GM13976 (cell line): ENCODE measurements at regions not wholly inside any gene's neighbourhood (a gene's known extent, or its start where the extent isn't known, plus 50 kb on each side); places are given as distances from the start of the nearest gene placed in this dataset.

Experiments
- DNase-seq: peaks from one replicate; pipeline ENCODE4 v3.0.0; 2012; ENCODE audit warnings: low spot score
- CTCF ChIP-seq: IDR thresholded peaks from 2 replicates; pipeline ENCODE4 v1.5.1; 2012; ENCODE audit warnings: borderline replicate concordance, mild to moderate bottlenecking; ENCODE audit not compliant: insufficient read depth; ENCODE audit errors: extremely low read depth, missing control alignments, control extremely low read depth
- in situ Hi-C: fragments of 300-500 bp; cut with MboI; formaldehyde crosslinking; loops from one replicate; pipeline ENCODE4 v1.12.0; 2022; ENCODE audit warnings: low sequenced_read_pairs, mixed read lengths, inconsistent platforms; ENCODE audit not compliant: unreplicated experiment

- in situ Hi-C loops = loop anchor here (5.0 to 25.0 kb wide), 2 partner anchors 452 to 737 kb away; partner anchors contain the start of gene ABCA10
- no peak for TF ChIP-seq CTCF
- no peak for DNase-seq
Observed at GRCh38 chr17:68775318-68775717, 174.2 kb upstream of the FAM20A start.

GRCh38 chr17:68771867-68772515, 170.8 kb upstream of the FAM20A start:
- TF ChIP-seq CTCF = peak; percentile 73
- in situ Hi-C loops = no loop called here
- peak; percentile 63 for DNase-seq

- in situ Hi-C loops = no loop called here
- TF ChIP-seq CTCF = no peak
- DNase-seq = no peak
Observed at GRCh38 chr17:68768804-68769203, 167.6 kb upstream of the FAM20A start.

- no peak for DNase-seq
- no peak for TF ChIP-seq CTCF
- in situ Hi-C loops = no loop called here
Observed at GRCh38 chr17:68766640-68767039, 165.5 kb upstream of the FAM20A start.

GRCh38 chr17:68763562-68763961, 162.4 kb upstream of the FAM20A start:
- in situ Hi-C loops = no loop called here
- TF ChIP-seq CTCF = no peak
- DNase-seq = no peak

- in situ Hi-C loops = no loop called here
- TF ChIP-seq CTCF = no peak
- DNase-seq = no peak
Observed at GRCh38 chr17:68762911-68763310, 161.7 kb upstream of the FAM20A start.

- TF ChIP-seq CTCF = no peak
- DNase-seq = no peak
- in situ Hi-C loops = no loop called here
Observed at GRCh38 chr17:68760141-68760475, 158.9 kb upstream of the FAM20A start.
